ENCODE measurements at regions not wholly inside any gene's neighbourhood (a gene's known extent, or its start where the extent isn't known, plus 50 kb on each side); places are given as distances from the start of the nearest gene placed in this dataset.
"Not testable (repeated sequence)": the region's sequence is repeated elsewhere in the genome, so short reads cannot be mapped to it uniquely, and the experiment has no call there.

DNA sequence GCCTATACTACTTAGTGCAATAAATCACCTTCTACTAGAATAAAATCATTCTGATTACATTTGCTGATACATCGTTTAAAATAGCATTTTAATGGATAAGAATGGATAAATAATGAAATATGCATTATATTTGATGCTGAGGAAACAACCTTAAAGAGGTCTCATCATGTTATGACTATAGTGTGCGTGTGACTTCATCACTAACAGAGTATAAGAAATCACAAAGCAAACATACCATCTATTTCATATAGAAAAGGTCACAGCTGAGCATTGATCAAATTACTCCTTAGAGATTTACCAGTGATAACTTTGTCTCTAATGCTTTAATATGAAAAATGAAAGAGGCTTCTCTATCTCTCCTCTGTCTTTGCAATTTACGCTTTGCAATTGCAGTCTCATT lies 1620.3 kb upstream of the SLC10A2 start:
- DNase-seq = no peak

DNA sequence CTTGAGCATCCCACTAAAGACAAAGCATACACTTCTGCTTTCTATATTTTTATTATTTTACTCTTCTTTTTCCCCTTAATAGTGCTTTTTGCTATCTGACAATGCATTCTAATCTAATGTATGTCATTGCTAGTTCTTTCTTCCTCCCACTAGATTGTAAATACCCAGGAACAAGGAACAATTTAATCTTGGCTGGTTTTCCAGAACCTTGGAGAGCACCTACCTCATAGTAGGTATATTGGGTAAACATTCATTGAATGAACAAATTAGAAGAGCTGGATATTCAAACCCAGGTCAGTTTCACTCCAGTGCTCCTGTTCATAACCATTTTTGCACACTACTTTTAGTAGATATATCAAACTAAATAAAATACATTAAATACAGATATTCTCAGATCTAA lies 1617.6 kb upstream of the SLC10A2 start:
- DNase-seq = no peak

DNA sequence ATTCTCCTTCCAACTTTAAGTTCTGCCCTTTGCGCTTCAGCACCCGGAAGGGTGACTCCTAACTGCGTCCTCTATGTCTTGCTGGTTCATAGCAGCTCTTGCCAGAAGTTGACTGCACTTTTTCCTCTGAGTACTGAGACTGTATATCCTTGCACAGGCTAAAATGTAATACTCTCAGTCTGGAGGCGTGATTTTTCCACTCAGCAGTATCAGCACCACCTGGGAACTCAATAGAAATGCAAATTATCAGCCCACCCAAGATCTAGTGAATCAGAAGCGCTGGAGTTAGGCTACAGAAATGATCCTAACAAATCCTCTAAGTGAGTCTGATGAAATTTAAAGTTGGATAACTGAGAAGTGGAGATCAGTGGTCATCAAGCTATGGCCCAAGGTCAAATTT lies 1611.9 kb upstream of the SLC10A2 start:
- DNase-seq = no peak

DNA sequence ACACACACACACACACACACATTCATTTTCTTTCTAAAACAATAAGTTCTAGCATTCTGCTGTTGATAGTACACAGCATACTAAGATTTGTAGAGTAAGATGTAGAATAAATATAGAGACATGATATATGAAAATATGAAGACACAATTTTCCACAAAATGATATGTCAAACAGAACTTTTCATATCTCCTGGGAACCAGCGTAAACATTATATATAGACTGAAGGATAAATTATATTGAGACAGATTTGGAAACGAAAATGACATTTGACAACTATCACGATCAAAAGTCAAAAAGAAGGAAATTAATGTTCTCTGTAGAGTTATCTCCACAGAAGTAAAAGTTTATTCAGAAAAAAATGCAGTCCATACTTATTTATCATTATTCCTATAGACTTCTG lies 1605.7 kb upstream of the SLC10A2 start:
- no peak for DNase-seq

DNA sequence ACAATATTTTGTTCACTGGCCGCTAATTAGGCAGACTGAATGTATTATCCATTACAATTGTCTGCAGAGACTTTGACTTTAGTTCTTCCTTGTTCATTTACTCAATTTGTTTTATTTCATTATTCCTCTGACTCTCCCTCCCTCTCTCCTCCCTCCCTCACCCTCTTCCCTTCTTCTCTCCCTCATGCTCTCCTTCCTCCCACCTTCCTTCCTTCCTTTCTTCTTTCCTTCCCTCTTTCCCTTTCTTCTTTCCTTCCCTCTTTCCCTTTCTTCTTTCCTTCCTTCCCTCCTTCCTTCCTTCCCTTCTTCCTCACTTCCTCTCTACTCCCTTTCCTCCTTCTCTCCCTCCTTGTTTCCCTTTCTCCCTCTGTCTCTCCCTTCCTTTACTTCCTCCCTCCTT lies 1591.0 kb upstream of the SLC10A2 start:
- DNase-seq = no peak

DNA sequence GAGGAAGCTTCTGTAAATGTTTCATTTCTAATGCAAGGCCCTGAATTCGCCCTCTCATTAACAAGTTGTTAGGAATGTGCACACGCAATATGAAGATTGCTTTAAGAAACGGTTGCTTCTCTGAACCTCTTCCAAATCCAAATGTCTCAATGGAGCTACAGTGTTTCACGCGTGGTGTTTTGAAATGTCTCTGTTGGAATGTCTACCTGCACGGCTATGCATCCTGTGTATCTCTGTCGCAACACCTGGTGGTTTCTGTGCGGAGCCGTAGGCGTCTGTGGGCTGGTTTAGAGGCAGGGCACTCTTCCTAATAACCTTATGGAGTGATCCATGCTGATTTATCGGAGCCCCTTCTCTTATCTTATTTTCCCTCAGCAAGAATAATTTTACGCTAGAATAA lies 1584.2 kb upstream of the SLC10A2 start:
- DNase-seq = peak in 1 of 3 experiments; percentile 14

DNA sequence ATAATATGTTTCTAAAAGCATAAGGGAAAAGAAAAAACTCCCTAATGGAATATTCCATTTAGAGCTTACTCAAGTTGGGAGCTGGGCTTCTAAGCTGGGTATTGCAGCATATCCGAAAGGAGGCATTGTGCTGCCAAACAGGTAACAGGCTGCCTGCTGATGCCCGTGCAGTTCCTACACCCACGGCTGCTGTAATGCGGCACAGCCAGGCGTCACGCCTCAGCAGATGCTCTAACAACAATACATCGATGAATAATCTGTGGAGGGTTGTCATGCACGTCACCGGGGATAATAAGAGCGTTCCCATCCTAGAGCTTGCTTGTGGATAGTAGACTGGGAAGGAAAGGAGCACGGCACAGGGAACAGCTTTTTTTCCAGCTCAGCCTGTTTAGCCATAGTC lies 1582.1 kb upstream of the SLC10A2 start:
- DNase-seq = no peak

DNA sequence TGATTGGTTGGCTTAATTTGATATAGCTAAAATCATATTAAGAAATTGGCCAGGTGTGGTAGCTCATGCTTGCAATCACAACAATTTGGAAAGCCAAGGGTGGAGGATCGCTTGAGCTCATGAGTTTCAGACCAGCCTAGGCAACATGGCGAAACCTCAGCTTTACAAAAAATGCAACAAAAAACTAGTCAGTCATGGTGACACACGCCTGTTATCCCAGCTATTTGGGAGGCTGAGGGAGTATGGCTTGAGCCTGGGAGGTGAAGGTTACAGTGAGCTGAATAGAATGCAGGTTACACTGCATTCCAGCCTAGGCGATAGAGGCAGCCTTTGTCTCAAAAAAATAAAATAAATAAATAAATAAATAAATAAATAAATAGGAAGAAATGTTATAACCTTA lies 1579.6 kb upstream of the SLC10A2 start:
- no peak for DNase-seq

DNA sequence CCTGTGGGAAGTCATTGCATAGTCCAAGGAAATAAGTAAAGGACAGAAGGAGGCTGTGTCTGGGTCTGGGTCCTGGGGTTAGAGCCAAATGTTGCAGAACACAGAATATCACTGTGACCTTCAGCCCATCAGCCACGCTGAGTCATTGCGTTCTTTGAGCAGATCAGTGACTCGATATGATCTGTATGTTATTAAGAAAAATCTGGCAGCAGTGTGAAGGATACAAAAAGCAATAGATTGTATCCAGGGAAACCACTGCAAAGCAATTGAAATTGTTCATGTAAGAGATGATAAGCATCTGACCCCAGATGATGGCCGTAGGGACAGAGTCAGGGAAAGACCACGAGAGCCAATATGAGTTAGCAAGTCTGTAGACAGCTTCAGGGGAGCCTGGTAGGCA lies 1575.1 kb upstream of the SLC10A2 start:
- no peak for DNase-seq

DNA sequence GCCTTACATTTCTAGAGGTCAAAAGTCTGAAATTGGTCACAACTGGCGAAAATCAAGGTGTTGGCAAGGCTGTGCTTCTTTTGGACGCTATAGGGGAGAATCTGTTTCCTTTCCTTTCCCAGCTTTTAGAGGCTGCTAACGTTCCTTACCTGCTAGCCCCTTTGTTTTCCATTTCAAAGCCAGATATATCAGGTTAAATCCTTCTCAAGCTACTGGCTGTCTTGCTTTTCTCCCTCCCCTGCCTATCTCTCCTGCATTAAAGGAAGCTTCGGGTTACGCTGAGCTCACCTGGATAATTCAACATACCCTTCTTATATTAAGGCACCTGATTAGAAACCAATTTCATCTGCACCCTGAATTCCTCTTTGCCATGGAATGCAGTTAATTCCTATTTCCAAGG lies 1569.7 kb upstream of the SLC10A2 start:
- no peak for DNase-seq

DNA sequence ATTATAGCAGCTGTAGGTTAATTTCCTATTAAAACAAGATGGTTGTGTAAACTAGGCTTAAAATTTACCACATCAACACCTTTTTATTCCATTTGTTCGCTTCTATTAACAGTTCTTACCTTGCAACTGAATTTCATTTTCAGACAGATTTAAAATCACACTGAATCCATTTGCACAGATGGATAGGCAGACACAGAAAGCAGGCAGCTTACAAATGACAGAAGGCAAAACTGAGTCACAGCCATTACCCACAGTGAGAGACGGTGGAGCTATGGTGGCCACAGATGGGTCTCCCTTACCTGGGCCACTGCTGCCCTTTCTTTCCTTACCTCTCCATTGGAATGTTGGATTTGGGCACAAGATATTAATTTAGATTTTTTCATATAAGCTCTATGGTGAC lies 1567.8 kb upstream of the SLC10A2 start:
- DNase-seq = no peak

DNA sequence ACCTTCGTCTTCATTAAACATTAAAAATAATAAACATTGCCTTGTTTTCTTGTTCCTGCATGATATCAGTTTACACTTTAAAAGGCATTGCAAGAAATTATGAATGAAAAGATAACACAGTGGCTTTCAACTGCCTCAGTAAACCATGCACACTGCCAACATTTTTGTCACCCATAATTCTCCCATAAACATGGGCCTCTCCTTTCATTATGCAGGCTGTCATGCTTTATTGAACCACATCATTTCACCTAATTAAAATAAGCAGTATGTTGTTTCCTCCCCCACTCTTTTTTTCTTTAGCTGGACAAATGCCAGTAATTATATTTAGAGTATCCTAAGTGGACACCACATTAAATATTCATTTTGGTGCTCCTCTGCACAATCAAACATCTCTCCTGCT lies 1566.5 kb upstream of the SLC10A2 start:
- peak; percentile 58 to 95 (median 69) for DNase-seq

DNA sequence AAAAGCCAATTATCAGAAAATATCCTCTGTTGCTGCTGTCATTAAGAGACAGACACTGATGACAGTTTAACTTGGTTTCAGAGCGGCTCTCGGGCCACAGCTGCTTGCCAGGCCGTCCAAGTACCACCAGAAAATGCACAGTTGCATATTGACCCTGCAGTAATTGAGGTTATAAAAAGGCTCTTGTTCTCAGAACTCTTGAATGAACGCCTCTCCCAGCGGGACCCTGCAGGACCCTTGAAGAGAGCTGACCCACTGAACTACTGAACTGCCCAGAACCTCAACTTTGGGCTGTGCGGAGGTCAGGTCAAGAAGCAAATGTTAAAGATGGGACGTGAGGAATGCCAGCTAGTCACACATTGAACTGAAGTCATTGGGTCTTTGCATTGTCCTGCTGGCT lies 1559.0 kb upstream of the SLC10A2 start:
- no peak for DNase-seq

DNA sequence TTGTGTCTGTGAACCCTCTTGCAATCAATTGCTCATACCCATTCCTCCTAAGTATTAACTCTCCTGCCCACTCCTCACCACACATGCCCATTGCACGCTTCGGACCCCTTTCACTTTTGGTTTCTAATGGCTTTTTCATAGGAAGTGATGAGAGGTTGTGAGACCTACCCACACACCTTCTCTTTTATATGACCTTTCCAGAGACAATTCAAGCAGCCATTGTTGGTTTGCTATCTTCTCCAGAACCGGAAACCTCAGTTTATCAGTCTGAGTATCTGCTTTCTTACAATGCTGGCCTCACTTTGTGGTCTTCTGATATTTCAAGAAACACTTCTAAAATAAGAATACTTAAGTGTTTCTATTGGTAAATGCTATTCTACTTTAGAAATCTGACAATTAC lies 1550.8 kb upstream of the SLC10A2 start:
- no peak for DNase-seq

DNA sequence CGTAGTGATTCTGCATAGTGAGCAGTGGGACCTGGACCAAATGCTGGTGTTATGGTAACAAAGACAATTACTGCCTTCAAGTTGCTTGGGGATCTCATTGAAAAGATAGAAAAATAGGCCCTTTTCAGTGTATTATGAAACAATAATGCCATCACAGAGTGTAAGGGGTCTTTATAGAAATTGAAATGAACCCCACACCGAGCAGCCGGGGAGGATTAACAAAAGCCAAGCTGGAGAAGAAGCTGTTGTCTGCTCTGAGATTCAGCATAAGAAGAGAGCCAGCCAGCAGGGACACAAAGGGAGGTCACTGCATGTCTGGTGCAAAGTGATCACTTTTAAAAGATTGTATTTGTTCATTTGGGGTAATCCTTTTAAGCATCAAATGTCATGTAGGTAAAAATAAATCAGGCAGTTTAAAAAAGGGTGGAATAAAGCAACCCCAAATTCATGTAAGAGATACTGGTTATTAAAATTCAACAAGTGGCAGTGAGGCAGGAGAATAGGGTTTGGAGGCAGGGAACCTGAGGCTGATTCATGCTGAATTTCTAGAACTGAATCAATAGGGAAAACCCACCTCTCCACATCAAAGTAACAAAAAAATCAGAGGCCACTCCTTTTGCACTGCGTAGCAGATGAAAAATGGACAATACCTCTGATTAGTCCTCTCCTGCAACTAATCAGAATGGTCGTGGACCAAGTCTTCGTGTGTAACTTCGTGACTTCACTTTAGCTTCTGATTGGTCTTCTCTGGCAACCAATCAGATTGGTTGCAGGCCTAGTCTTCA lies 1548.3 kb upstream of the SLC10A2 start:
- no peak for DNase-seq

DNA sequence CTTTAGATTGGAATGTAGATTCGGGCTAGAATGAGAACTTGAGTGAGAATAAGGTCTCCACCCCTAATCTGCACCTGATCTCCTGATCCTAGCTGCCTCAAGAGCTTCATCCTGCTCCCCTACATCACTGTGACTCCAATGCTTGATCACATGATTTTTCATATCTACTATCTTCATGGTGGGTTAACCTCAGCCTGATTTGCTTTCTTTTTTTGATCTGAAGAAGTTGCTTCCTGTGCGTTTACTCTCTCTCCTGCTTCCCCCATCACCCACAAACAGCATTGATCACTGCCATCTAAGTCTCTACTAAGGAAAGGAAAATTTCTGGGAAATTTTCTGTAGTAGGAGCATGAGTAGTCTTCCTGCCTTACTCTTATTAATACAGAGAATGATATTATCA lies 1542.1 kb upstream of the SLC10A2 start:
- DNase-seq = no peak

DNA sequence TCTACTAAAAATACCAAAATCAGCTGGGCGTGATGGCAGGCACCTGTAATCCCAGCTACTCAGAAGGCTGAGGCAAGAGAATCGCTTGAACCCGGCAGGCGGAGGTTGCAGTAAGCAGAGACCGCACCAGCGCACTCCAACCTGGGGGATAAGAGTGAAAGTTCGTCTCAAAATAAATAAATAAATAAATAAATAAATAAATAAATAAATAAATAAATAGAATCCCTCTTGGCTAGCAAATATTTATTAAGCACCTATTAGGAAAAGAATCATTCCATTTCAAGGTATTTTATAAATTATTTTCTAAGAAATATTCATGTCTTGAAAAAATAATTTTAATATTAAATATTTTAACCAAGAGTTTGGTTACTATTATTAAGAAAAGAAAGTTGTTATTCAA lies 1539.2 kb upstream of the SLC10A2 start:
- not testable (repeated sequence) for DNase-seq

DNA sequence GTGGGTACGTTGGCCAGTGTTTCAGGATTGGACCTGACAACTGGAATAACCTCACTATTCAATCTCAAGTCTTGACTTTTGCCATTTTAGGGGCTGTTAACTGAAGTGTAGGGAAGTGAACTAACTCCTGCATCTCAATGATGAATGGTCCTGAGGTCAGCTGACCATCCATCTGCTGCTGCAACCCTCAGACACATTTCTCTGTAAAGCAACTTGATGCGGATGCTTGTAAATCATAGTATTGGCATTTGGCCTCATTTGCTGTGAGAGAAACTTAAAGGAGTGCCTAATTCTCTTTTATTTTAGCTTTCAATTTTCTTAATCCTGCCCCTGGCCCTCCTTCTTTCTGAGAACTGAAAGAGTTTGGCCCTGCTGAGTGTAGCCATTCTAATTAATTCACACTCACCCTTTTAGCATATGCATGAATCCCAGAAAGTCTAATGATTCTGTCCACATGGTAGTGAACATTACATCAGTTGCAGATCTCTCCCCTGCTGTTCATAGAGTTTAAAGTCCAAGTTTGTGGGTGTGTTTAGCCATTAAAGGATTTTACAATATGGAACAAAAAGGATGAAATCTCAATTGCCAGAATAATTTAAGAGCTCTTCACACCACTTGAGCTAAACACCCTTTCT lies 1531.4 kb upstream of the SLC10A2 start:
- DNase-seq = peak; percentile 8 to 81 (median 26)

DNA sequence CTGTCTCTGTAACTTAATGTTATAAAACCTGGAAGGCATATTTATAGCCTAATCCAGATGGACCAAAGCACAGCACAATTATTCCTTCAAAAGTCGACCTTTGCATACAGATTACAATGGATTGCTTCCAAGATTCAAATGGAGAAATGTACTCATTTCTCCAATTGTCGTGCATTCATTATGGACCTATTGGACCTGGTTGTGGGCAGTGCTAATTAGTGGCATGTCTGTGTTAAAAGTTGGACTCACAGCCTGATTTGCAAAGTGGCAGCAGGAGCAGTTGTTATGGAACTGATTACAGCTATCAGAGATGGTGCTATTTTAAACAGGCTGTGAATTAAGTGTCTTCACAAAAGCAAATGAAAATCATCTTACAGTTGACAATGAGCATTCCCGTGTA lies 1529.3 kb upstream of the SLC10A2 start:
- DNase-seq = no peak

DNA sequence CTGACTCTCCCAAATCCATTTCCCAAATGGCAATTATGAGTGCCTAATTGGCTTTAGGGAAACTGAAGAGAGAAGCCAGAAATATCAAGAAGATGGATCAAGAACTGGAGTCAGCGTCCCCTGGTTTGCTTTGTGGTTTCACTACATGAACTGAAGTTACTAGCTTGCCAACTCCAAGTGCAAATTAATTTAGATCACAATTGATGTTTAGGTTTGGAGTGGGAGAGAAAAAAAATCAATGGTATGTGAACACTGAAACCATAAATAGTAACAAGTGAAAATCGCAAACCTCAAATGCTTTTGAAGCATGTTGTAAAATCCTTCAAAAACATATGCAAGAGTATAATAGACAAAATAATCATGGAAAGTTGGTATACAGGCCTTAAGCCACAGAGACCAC lies 1528.6 kb upstream of the SLC10A2 start:
- DNase-seq = no peak

DNA sequence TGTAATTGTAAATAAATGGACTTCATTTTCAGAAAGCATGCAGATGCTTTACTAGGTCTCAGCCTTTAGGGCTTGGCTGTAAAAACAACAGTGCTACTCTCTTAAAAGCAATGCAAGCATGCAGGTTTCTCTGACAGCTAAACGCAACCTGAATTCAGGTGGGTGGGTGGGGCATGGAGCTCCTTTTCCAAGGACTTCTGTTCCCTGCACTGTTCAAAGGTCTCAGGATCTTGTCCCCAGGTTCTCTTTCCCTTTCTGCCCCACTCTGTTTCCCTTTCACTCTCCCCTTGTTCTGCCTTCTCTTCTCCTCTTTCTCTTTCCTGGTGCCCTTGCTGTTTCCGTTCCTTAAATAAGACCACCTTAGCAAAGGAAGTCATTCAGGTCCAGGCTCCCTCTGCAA lies 1527.5 kb upstream of the SLC10A2 start:
- no peak for DNase-seq

DNA sequence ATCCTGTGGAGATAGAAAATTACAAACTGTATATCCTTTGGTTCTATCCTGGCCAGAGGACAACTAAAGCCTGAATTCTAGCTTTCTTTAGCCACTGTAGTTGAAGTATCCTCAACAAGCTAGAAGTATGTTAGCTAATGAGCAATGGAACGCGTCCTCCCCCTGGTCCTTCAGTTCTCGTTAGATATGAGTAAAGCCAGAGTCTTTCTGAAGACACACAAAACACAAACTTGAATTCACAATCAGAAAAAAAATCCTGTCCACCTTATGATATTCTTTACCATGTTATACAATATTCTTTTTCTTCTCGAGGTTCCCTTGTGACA lies 1527.0 kb upstream of the SLC10A2 start:
- no peak for DNase-seq

DNA sequence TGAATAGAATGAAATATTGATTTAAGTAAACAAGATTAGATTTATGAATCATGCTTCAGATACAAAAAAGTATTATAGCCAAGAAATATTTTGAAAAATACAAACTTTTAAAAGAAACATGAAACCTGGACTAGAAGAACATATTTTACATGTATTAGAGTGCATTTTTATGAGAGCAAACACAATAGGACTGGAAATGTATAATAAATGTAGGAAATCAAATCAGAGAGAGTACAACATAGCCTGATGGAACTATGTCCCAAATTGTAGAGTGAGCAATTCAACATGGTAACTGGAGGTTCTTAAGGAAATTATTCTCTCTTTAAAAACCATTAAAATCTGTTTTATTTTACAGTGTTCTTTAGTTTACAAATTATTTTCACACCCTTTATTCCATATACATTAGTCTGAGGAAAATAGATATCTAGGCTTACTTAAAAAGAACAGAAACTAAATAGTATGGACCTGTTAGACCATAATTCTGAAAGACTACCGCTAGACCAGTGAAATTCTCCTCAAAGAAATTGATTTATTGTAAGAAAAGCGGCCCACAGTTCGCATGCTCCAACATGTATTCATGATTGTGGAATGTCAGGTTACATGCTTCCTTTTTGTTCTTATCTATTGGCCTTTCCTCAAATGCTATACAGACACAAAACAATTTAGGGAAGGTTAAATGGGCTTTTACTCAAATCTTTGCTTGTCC lies 1526.5 kb upstream of the SLC10A2 start:
- DNase-seq = no peak

DNA sequence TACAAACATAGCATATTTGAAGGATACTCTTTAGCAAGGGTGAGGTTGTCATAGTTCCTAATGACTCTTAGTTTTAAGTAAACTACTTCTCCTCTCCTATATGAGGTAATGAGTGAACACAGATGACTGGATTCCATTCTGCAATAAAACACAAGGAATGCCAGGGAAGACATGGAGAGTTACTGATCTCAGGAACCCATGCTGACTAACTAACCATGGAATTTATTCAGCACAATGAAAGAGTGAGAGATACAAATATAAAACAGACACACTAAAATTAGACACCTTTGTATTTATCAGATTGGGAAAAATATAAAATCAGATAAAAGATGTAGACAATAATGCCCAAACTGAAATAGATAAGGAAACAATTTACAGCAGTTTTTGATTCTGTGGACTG lies 1525.9 kb upstream of the SLC10A2 start:
- DNase-seq = no peak

Data from NCI-H1417 (cell line).